Neuron (in vitro differentiated cells): ENCODE measurements at regions not wholly inside any gene's neighbourhood (a gene's known extent, or its start where the extent isn't known, plus 50 kb on each side); places are given as distances from the start of the nearest gene placed in this dataset.

Experiments used
- H2AFZ ChIP-seq: one replicate; pipeline ENCODE4 v1.6.1; 2013; ENCODE audit warnings: low read depth, mild to moderate bottlenecking, inconsistent platforms, low read length, moderate library complexity
- H3K27me3 ChIP-seq: one replicate; pipeline ENCODE4 v1.6.1; 2013; ENCODE audit warnings: low read length; ENCODE audit not compliant: insufficient read depth
- H3K36me3 ChIP-seq: one replicate; pipeline ENCODE4 v1.6.1; 2013; ENCODE audit warnings: low read length; ENCODE audit not compliant: insufficient read depth
- H3K4me1 ChIP-seq: one replicate; pipeline ENCODE4 v1.6.1; 2013; ENCODE audit warnings: low read length; ENCODE audit not compliant: insufficient read depth
- H3K4me3 ChIP-seq: 2 replicates; pipeline ENCODE4 v1.5.1; 2013; ENCODE audit warnings: mild to moderate bottlenecking, low read length, moderate library complexity
- H3K9me3 ChIP-seq: one replicate; pipeline ENCODE4 v1.6.1; 2013; ENCODE audit warnings: low read length

DNA sequence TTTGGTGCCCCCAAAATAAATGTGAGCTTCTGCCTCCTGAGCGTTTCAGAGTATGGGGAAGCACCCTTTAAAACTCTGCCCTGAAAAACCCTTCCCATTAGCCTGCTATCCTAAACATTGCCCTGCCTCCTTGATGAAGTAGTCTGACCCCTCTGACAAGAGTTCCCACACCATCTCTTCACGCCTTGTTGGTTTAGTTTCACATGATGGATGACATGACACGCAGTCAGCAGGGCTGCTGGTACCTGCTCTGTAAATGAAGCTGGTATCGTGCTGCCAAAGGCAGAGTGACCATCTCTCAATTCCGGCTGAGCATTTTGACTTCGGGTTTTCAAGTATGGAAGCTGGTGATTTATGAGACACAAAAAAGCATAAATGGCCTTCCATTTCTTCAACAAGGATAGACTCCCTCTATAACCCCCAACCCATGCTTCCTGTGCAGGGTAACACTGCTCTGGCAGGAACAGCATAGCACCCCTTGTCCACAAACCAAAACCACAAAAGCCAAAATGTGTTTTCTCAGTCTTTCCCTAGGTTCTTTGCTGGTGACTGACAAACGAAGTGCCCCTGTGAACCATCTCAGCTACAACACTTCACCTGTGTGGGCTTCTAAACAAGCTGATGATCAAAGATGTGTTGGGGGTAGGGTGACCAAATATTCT is 444.6 kb downstream of the NUF2 start:
- no peaks in the 10 kb centered on the region for H3K9me3 ChIP-seq
- H3K4me3 ChIP-seq = no peak overlapping the region
- no peak overlapping the region for H2AFZ ChIP-seq
- no peaks in the 10 kb centered on the region for H3K4me1 ChIP-seq
- H3K36me3 ChIP-seq = no peaks in the 10 kb centered on the region
- H3K27me3 ChIP-seq = no peaks in the 10 kb centered on the region

DNA sequence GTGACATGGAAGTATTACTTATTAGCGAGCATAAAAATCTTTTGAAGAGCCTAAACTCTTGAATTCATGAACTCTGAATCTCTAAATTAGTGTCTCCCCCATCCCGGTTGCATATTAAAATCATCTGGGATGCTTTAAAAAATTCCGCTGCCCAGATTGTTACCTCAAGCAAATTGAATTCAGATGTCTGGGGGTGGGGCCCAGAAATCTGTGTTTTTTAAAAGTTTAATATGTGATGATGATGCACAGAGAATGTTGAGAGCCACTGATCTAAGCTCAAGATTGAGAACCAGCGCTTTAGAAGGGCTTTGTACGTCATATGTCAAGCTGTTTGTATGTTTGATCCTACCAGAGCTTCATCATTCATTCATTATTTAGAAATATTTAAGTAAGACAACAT is 446.8 kb downstream of the NUF2 start:
- no peaks in the 10 kb centered on the region for H3K27me3 ChIP-seq
- no peaks in the 10 kb centered on the region for H3K9me3 ChIP-seq
- H2AFZ ChIP-seq = no peak overlapping the region
- no peaks in the 10 kb centered on the region for H3K36me3 ChIP-seq
- H3K4me1 ChIP-seq = no peaks in the 10 kb centered on the region
- no peak overlapping the region for H3K4me3 ChIP-seq

DNA sequence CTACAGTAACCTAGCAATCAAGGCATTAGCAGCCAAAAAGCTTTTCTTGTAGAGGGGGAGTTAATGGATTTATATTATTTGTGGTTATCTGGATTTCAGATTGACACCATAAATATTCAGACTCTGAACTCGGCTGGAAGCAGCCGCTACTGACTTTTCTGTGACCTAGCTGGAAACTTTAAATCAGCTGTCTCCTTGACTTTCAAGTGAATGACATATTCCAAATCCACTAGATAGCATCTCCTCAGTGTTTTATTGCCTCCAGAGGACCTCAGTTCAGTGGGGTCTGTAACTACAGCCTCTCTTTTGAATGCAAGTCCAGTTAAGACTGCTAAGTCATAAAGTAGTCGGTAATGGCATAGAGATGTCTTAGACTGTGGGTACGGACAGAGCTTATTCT is 448.5 kb downstream of the NUF2 start:
- H3K27me3 ChIP-seq = no peaks in the 10 kb centered on the region
- H3K36me3 ChIP-seq = no peaks in the 10 kb centered on the region
- no peak overlapping the region for H2AFZ ChIP-seq
- no peaks in the 10 kb centered on the region for H3K9me3 ChIP-seq
- H3K4me1 ChIP-seq = no peaks in the 10 kb centered on the region
- H3K4me3 ChIP-seq = no peak overlapping the region

DNA sequence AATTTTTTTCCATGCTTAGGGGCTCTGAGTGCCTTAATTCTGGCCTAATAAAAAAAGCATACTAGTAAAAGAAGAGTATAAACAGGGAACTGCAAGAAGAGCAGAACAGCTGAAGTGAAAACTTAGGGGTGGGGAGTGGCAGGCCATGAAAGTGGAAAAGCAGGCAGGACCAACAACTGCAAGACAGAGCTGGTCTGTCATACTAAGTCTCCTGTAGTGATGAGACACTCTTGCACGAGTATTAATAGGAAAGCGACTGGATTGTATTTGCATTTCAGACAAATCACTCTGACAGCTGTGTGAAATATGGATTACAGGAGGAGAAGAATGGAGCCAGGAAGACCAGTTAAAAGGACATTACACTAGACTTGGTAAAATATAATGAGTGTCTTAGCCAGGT is 449.9 kb downstream of the NUF2 start:
- no peaks in the 10 kb centered on the region for H3K4me1 ChIP-seq
- H2AFZ ChIP-seq = no peak overlapping the region
- no peaks in the 10 kb centered on the region for H3K27me3 ChIP-seq
- no peak overlapping the region for H3K4me3 ChIP-seq
- H3K9me3 ChIP-seq = no peaks in the 10 kb centered on the region
- no peaks in the 10 kb centered on the region for H3K36me3 ChIP-seq

DNA sequence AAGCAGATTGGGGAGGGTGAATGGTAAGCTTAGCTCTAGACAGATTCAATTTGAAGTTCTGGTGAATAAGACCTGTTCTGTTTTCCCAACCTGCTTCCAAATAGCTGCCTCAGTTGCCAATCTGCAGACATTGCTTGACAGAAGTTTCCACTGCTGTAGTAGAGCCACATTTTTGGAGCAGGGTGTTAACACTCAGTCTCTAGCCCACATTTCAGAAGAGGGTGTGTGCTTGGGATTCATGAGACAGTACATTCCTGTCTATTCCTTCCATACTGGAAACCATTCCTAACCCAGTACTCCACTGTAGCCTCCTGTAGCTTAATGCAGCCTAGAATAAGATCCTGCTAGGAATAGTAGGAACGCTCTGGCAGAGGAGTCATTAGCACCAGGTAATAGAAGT is 450.5 kb downstream of the NUF2 start:
- Histone ChIP-seq H3K27me3 (no peaks in the 10 kb centered on the region), H3K4me3 (no peak overlapping the region), H3K9me3 (no peaks in the 10 kb centered on the region), H2AFZ (no peak overlapping the region), H3K4me1 (no peaks in the 10 kb centered on the region), H3K36me3 (no peaks in the 10 kb centered on the region)

DNA sequence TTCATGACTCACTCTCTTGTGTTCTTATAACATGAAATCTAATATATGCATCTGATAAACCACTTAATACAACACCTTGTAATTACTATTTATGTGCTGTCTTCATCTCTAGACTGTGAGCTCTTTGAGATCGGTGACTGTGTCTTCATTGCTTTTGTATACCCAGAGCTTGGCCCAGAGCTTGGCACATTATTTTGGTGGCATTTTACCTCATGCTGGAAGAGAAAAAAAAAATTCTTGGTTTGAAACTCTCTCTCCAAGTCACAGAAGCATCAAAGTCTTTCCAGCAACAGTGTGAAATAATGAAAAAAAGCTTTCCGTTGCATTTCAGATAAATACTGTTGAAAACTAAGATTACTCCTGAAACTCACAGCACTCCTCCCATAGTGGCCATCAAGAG is 451.6 kb downstream of the NUF2 start:
- Histone ChIP-seq H3K4me1 (no peaks in the 10 kb centered on the region), H3K9me3 (no peaks in the 10 kb centered on the region), H2AFZ (no peak overlapping the region), H3K36me3 (no peaks in the 10 kb centered on the region), H3K27me3 (no peaks in the 10 kb centered on the region), H3K4me3 (no peak overlapping the region)

DNA sequence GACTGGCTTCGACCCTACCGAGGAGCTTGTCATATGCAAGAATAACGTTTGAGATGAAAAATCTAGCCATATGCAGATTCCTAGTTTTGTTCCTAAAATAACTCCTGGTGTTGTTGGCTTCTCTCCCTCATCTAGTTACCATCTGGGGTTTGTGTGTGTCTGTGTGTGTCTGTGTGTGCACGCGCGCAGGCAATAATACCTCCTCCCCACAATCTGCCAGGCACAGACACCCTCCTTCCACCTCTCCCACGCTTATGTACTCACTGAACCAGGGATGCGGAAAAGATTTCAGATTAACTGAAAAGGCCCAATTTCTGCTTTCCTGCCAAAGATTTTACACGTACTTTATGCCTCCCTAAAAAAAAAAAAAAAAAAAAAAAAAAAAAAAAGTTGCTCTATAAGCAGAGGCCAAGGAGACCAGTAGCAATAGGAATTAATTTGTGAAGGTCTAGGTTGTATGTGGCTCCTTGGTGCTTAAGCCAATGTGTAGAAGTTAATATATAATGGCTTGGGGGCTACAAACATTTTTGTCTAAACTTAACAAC is 452.7 kb downstream of the NUF2 start:
- no peaks in the 10 kb centered on the region for H3K9me3 ChIP-seq
- H3K36me3 ChIP-seq = no peaks in the 10 kb centered on the region
- no peaks in the 10 kb centered on the region for H3K4me1 ChIP-seq

DNA sequence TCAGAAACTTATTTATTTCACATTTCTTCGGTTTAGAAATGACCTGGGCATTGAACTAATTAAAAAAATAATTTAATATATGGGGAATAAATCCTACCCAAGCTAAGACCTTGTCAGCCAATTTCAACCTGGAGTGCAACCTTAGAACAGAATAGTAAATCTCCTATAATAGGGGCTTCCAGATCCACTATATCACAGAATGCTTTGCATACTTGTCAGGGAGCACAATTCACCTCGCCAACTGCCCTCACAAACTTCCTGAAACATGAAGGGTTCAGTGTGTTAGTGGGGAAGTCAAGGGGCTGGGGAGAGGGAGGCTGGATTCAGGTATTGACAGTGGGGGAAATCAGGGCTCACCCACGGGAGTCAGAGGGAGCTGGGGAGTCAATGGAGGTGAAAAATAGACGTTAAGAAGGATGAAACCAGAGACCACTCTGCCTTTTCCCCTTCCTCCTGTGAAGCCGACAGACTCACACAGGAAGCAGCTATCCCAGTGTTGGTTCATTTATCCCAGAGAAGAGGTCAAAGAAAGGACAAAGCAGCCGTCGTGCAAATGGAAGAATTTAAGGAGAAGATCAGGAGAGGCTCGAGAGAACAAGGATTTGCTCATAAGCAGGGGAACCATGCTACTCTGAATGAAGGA is 453.3 kb downstream of the NUF2 start:
- H3K27me3 ChIP-seq = no peaks in the 10 kb centered on the region
- H2AFZ ChIP-seq = no peak overlapping the region
- H3K9me3 ChIP-seq = no peaks in the 10 kb centered on the region
- H3K4me1 ChIP-seq = no peaks in the 10 kb centered on the region
- no peak overlapping the region for H3K4me3 ChIP-seq
- no peaks in the 10 kb centered on the region for H3K36me3 ChIP-seq

More for the DNA sequence above, 452.7 kb downstream of the NUF2 start:
- Histone ChIP-seq H3K4me3 (no peak overlapping the region), H3K27me3 (no peaks in the 10 kb centered on the region), H2AFZ (no peak overlapping the region)

DNA sequence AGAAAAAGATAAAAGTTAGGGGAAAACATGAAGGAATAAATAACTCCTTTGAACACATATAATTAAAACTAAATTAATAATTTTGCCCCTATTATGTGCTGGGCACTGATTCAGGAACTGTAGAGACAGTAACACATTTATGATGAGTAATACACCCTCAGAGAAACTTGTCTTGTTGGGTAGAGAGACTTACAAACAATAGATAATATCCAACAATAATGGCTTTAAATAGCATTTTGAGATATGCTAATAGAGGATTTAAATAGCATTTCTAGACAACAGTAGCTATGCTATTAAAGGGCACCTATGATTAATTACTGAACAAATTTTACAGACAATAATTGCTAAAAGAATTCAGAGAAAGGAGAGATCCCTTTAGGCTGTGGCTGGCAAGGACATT is 455.5 kb downstream of the NUF2 start:
- H2AFZ ChIP-seq = no peak overlapping the region
- H3K27me3 ChIP-seq = no peaks in the 10 kb centered on the region
- no peaks in the 10 kb centered on the region for H3K36me3 ChIP-seq
- no peak overlapping the region for H3K4me3 ChIP-seq
- H3K4me1 ChIP-seq = no peaks in the 10 kb centered on the region
- no peaks in the 10 kb centered on the region for H3K9me3 ChIP-seq

DNA sequence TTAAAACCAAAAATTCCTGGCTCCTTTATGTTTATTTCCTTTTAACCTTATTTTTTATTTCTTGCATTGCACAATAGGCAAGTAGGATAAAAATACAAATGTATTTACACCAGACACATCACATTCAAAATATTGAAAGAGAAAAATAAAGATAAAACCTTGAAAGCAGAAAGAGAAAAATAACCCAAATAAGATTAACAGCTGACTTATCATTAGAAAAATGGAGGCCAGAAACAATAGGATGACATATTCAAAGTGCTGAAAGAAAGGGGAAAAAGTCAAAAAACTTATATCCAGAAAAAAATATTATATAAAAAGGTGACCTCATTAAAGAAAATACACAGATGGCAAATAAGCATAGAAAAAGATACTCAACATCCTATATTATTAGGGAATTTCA is 459.4 kb downstream of the NUF2 start:
- no peak overlapping the region for H3K4me3 ChIP-seq
- no peaks in the 10 kb centered on the region for H3K4me1 ChIP-seq
- H3K36me3 ChIP-seq = no peaks in the 10 kb centered on the region
- H2AFZ ChIP-seq = no peak overlapping the region
- no peaks in the 10 kb centered on the region for H3K9me3 ChIP-seq
- H3K27me3 ChIP-seq = no peaks in the 10 kb centered on the region

DNA sequence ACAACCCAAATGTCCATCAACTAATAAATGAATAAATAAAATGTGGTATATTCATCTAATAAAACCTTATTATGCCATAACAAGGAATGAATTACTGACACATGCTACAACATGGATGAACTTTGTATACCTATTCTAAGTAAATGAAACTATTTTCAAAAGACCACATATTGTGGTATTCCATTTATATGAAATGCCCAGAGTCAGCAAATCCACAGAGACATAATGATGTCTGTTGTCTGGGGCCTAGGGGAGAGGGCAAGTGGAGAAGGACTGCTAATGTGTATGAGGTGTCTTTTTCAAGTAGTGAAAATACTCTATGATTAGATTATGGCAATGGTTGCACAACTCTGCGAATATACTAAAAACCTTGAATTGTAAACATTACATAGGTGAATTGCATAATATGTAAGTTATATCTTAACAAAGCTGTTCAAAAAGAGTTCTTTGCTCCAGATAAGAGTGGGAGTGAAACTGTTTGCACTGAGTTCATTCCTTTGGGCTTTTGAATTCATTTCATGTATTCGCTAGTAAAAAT is 464.2 kb downstream of the NUF2 start:
- no peak overlapping the region for H3K4me3 ChIP-seq
- no peaks in the 10 kb centered on the region for H3K27me3 ChIP-seq
- H3K9me3 ChIP-seq = no peaks in the 10 kb centered on the region
- no peak overlapping the region for H2AFZ ChIP-seq
- H3K4me1 ChIP-seq = no peaks in the 10 kb centered on the region
- no peaks in the 10 kb centered on the region for H3K36me3 ChIP-seq

DNA sequence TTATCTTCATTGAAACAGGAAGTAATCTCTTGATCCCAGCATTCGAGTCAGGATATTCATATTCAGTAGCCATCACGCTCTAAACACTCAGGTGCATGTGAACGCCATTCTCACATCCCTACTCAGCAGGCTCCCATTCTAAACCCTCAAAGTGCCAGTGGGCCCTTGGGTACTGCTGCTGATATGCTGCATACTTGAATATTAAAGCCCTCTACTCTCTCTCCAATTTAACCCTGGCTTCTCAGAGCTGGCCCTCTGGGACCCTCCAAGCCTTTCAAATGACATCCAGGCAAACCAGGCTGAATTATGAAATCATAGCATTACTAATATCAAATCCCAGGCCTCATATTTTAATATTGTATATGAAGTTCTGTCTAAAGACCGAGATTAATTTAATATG is 468.2 kb downstream of the NUF2 start:
- no peaks in the 10 kb centered on the region for H3K4me1 ChIP-seq
- no peaks in the 10 kb centered on the region for H3K27me3 ChIP-seq
- no peaks in the 10 kb centered on the region for H3K36me3 ChIP-seq
- H3K9me3 ChIP-seq = no peaks in the 10 kb centered on the region
- no peak overlapping the region for H2AFZ ChIP-seq
- H3K4me3 ChIP-seq = no peak overlapping the region

DNA sequence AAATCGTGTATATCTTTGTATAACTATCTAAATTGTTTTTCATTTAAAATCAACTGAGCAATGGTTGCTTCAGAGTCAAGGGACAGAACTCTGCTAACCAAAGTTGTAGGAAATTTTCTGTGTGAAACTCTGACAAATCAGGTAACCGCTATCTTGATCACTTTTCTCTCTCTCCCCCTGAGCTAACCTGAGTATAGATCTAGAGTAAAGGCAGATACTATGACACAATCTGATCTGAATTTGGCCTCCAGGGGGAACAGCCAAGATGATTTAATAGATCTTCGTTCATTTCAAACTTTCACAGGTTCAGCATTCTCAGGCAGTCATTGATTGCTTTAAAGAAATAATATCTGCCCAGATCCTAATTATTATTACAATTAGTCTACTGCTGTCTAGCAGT is 472.8 kb downstream of the NUF2 start:
- no peak overlapping the region for H2AFZ ChIP-seq
- no peaks in the 10 kb centered on the region for H3K36me3 ChIP-seq
- H3K4me3 ChIP-seq = no peak overlapping the region
- no peaks in the 10 kb centered on the region for H3K4me1 ChIP-seq
- no peaks in the 10 kb centered on the region for H3K27me3 ChIP-seq
- H3K9me3 ChIP-seq = no peaks in the 10 kb centered on the region
